ENCODE measurements at regions not wholly inside any gene's neighbourhood (a gene's known extent, or its start where the extent isn't known, plus 50 kb on each side); places are given as distances from the start of the nearest gene placed in this dataset.
A peak's percentile ranks its signal among the peaks of the same experiment; 100 is the strongest.

GRCh38 chr1:30379684-30380624 is 343.4 kb downstream of the MATN1 start:
- TF ChIP-seq CTCF (optimal IDR thresholded peaks at IDR 0.05 in 1 of 3, IDR thresholded peaks at IDR 0.05 in 1 of 3, conservative IDR thresholded peaks at IDR 0.05 in 1 of 3; ENCODE audit: extremely low read depth in 1 of 3, insufficient read depth in 2 of 3, low read length in 3 of 3) (peak; percentile 81 to 87 (median 87)), EZH2 (IDR thresholded peaks at IDR 0.05; ENCODE audit: low read length) (no peak)

All from keratinocyte (primary cell).